Calu3 (cell line): ENCODE measurements at regions not wholly inside any gene's neighbourhood (a gene's known extent, or its start where the extent isn't known, plus 50 kb on each side); places are given as distances from the start of the nearest gene placed in this dataset.

Experiments used
- BruUV-seq: library from RNA; stranded (reverse); fragments of 400-500 nt; replicated peaks from 2 replicates; lab custom pipeline; 2021; lab: Mats Ljungman, UMichigan
- CTCF ChIA-PET: fragments of 300-600 bp; sonication (Branson Sonifier 250); formaldehyde crosslinking; loops from one replicate; lab custom pipeline; 2022; ENCODE audit warnings: antibody characterized with exemption; lab: Charles Lee
- DNase-seq: peaks from one replicate; pipeline ENCODE4 v3.0.0; 2022
- H3K27ac Mint-ChIP-seq: one replicate; pipeline ENCODE4 v1.8.0; 2022; ENCODE audit warnings: mixed read lengths; ENCODE audit not compliant: unreplicated experiment
- H3K27me3 Mint-ChIP-seq: one replicate; pipeline ENCODE4 v1.8.0; 2022; ENCODE audit warnings: mixed read lengths; ENCODE audit not compliant: unreplicated experiment
- H3K36me3 Mint-ChIP-seq: one replicate; pipeline ENCODE4 v1.8.0; 2022; ENCODE audit warnings: mild to moderate bottlenecking, moderate library complexity, mixed read lengths; ENCODE audit not compliant: insufficient read depth, unreplicated experiment
- H3K4me1 Mint-ChIP-seq: one replicate; pipeline ENCODE4 v1.8.0; 2022; ENCODE audit warnings: mild to moderate bottlenecking, low read depth, mixed read lengths; ENCODE audit not compliant: unreplicated experiment
- H3K4me3 Mint-ChIP-seq: one replicate; pipeline ENCODE4 v1.8.0; 2022; ENCODE audit warnings: mild to moderate bottlenecking, low read depth, moderate library complexity, mixed read lengths; ENCODE audit not compliant: unreplicated experiment
- H3K9me3 Mint-ChIP-seq: one replicate; pipeline ENCODE4 v1.8.0; 2022; ENCODE audit warnings: low read depth, mixed read lengths; ENCODE audit not compliant: unreplicated experiment
- intact Hi-C: fragments of 100-400 bp; cut with micrococcal nuclease; formaldehyde crosslinking; loops from one replicate; pipeline ENCODE4 v1.10.0; 2022; ENCODE audit not compliant: unreplicated experiment
- TF ChIP-seq, protein P1 (sequence below): fragments of 200-600 bp; IDR thresholded peaks from one replicate; pipeline ENCODE4 v1.8.0; 2022; ENCODE audit warnings: antibody characterized with exemption; ENCODE audit not compliant: unreplicated experiment

- no peak for DNase-seq
- Mint-ChIP-seq H3K4me3 (no peak overlapping the region), H3K36me3 (no peaks in the 10 kb centered on the region), H3K4me1 (peaks cover 20% of the 10 kb centered on the region), H3K27me3 (no peaks in the 10 kb centered on the region), H3K9me3 (no peaks in the 10 kb centered on the region), H3K27ac (peak overlapping the region; percentile 86)
- CTCF ChIA-PET = no interaction called here
- no TSS peak for BruUV-seq
- intact Hi-C loops = no loop called here
- TF ChIP-seq, protein P1, sequence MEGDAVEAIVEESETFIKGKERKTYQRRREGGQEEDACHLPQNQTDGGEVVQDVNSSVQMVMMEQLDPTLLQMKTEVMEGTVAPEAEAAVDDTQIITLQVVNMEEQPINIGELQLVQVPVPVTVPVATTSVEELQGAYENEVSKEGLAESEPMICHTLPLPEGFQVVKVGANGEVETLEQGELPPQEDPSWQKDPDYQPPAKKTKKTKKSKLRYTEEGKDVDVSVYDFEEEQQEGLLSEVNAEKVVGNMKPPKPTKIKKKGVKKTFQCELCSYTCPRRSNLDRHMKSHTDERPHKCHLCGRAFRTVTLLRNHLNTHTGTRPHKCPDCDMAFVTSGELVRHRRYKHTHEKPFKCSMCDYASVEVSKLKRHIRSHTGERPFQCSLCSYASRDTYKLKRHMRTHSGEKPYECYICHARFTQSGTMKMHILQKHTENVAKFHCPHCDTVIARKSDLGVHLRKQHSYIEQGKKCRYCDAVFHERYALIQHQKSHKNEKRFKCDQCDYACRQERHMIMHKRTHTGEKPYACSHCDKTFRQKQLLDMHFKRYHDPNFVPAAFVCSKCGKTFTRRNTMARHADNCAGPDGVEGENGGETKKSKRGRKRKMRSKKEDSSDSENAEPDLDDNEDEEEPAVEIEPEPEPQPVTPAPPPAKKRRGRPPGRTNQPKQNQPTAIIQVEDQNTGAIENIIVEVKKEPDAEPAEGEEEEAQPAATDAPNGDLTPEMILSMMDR = no peak
Observed at GRCh38 chrX:13469963-13470684, 99.3 kb upstream of the EGFL6 start.

GRCh38 chrX:13468096-13468495 lies 101.3 kb upstream of the EGFL6 start:
- Mint-ChIP-seq H3K27me3 (no peaks in the 10 kb centered on the region), H3K9me3 (peaks cover under 1% of the 10 kb centered on the region), H3K4me1 (peaks cover 22% of the 10 kb centered on the region), H3K27ac (no peak overlapping the region), H3K36me3 (no peaks in the 10 kb centered on the region), H3K4me3 (no peak overlapping the region)
- DNase-seq = no peak
- TF ChIP-seq, protein P1 = no peak
- intact Hi-C loops = no loop called here
- CTCF ChIA-PET = no interaction called here
- no TSS peak for BruUV-seq

- no peaks in the 10 kb centered on the region for H3K27me3 Mint-ChIP-seq
- peaks cover 22% of the 10 kb centered on the region for H3K4me1 Mint-ChIP-seq
- H3K9me3 Mint-ChIP-seq = peaks cover 4% of the 10 kb centered on the region
- CTCF ChIA-PET = no interaction called here
- H3K27ac Mint-ChIP-seq = no peak overlapping the region
- intact Hi-C loops = no loop called here
- no peak overlapping the region for H3K4me3 Mint-ChIP-seq
- BruUV-seq = no TSS peak
- no peaks in the 10 kb centered on the region for H3K36me3 Mint-ChIP-seq
- no peak for DNase-seq
- TF ChIP-seq, protein P1 = no peak
Observed at GRCh38 chrX:13467243-13467642, 102.2 kb upstream of the EGFL6 start.

GRCh38 chrX:13464599-13465275 lies 104.7 kb upstream of the EGFL6 start:
- H3K9me3 Mint-ChIP-seq = peaks cover 4% of the 10 kb centered on the region
- no peak overlapping the region for H3K27ac Mint-ChIP-seq
- H3K36me3 Mint-ChIP-seq = no peaks in the 10 kb centered on the region
- intact Hi-C loops = no loop called here
- no peak for DNase-seq
- no peaks in the 10 kb centered on the region for H3K27me3 Mint-ChIP-seq
- H3K4me3 Mint-ChIP-seq = no peak overlapping the region
- CTCF ChIA-PET = no interaction called here
- peaks cover 5% of the 10 kb centered on the region for H3K4me1 Mint-ChIP-seq
- no TSS peak for BruUV-seq
- TF ChIP-seq, protein P1 = no peak
